ENCODE measurements at regions not wholly inside any gene's neighbourhood (a gene's known extent, or its start where the extent isn't known, plus 50 kb on each side); places are given as distances from the start of the nearest gene placed in this dataset.

- POLR2A ChIA-PET = no interaction called here
Observed at GRCh38 chr3:43162230-43163084, 56.6 kb upstream of the POMGNT2 start.

More at GRCh38 chr3:43162230-43163084, 56.6 kb upstream of the POMGNT2 start:
- CTCF ChIA-PET = interaction anchor here (0.8 kb wide), 1 partner anchor 341 kb away, joined by 3 read pairs; no protein-coding TSS in a partner anchor
- DNase-seq (ENCODE audit: low read depth, low spot score) (no peak), ATAC-seq (0 out of 2 replicates have a peak, but pooled peaks have one; percentile 68)
- no TSS peak for BruUV-seq (replicated peaks)
- Histone ChIP-seq H3K36me3 (ENCODE audit: control insufficient read depth, insufficient read depth, low read length) (no peaks in the 10 kb centered on the region), H3K27me3 (ENCODE audit: control insufficient read depth, insufficient read depth, low read length) (no peaks in the 10 kb centered on the region), H3K9me3 (ENCODE audit: control insufficient read depth, insufficient read depth, low read depth, low read length) (no peaks in the 10 kb centered on the region), H3K27ac (ENCODE audit: low read length) (no peak overlapping the region), H3K4me3 (ENCODE audit: low read depth in 2 of 2, low read length in 2 of 2) (no peak overlapping the region), H3K4me1 (ENCODE audit: control insufficient read depth, insufficient read depth, low read length) (no peaks in the 10 kb centered on the region)
- in situ Hi-C loops (cut with HindIII; ENCODE audit: low pct_unique_long_range_greater_than_20kb, low sequenced_read_pairs) (no loop called here), intact Hi-C loops (cut with micrococcal nuclease; ENCODE audit: unreplicated experiment) (loop anchor here (10.0 kb wide), 1 partner anchor 342 kb away; no protein-coding TSS in a partner anchor)
- TF ChIP-seq CTCF (IDR thresholded peaks at IDR 0.05) (0 out of 2 replicates have a peak, but pooled peaks have one; percentile 12), POLR2AphosphoS5 (IDR thresholded peaks at IDR 0.05; ENCODE audit: low read depth, low read length) (no peak), SIN3A (IDR thresholded peaks at IDR 0.05; ENCODE audit: borderline replicate concordance, insufficient read depth, low read depth, low read length) (no peak), REST (IDR thresholded peaks at IDR 0.05; ENCODE audit: insufficient read depth in 1 of 2, low read depth in 2 of 2, low read length in 1 of 2) (no peak)
